ENCODE measurements at regions not wholly inside any gene's neighbourhood (a gene's known extent, or its start where the extent isn't known, plus 50 kb on each side); places are given as distances from the start of the nearest gene placed in this dataset.

DNA sequence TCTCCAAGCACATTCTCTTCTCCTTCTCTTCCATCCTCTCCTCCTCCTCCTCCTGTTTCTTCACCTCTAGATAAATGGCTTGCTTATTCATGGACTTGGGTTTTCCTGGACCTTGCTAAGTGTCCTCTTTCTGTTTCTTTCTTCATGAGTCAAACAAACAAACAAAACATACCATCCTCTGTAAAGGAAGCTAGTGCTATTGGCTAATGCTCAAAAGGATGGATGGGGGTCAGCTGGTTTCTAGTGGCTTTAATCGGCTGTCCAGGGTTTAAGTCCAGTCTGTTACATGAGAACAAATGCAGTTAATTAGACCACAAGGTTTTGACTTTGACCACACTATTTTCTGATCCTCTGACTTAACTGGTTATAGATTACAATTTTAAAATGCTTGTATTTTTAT lies 83.8 kb upstream of the TSPAN2 start:
- DNase-seq (ENCODE audit: extremely low read depth, low read depth): no peak
- no peak overlapping the region for H3K4me3 ChIP-seq (replicated peaks; ENCODE audit: low read depth, low read length)
- TF ChIP-seq, protein P1, sequence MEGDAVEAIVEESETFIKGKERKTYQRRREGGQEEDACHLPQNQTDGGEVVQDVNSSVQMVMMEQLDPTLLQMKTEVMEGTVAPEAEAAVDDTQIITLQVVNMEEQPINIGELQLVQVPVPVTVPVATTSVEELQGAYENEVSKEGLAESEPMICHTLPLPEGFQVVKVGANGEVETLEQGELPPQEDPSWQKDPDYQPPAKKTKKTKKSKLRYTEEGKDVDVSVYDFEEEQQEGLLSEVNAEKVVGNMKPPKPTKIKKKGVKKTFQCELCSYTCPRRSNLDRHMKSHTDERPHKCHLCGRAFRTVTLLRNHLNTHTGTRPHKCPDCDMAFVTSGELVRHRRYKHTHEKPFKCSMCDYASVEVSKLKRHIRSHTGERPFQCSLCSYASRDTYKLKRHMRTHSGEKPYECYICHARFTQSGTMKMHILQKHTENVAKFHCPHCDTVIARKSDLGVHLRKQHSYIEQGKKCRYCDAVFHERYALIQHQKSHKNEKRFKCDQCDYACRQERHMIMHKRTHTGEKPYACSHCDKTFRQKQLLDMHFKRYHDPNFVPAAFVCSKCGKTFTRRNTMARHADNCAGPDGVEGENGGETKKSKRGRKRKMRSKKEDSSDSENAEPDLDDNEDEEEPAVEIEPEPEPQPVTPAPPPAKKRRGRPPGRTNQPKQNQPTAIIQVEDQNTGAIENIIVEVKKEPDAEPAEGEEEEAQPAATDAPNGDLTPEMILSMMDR (IDR thresholded peaks at IDR 0.05; ENCODE audit: low read depth, low read length, missing control alignments): no peak

GRCh38 chr1:115172270-115172669 lies 83.0 kb upstream of the TSPAN2 start:
- TF ChIP-seq, protein P1 (IDR thresholded peaks at IDR 0.05; ENCODE audit: low read depth, low read length, missing control alignments): no peak
- no peak for DNase-seq (ENCODE audit: extremely low read depth, low read depth)
- H3K4me3 ChIP-seq (replicated peaks; ENCODE audit: low read depth, low read length): no peak overlapping the region

DNA sequence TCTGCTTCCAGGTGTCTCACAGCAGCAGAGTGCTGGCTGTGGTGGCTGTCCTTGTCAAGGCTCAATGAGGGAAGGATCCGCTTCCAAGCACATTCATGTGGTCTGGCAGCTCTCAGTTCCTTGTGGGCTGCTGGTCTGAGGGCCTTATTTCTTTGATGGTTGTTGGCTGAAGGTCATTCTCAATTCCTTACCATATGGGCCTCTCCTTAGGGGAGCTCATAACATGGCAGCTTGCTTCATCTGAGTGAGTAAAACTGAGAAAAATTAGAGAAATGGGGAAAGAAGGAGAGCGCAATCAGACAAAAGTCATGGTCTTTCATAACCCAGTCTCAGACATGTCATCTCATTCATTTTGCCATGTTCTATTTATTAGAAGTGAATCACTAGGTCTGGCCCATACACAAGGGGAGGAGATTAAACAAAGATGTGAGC lies 81.7 kb upstream of the TSPAN2 start:
- DNase-seq (ENCODE audit: extremely low read depth, low read depth): no peak
- TF ChIP-seq, protein P1 (IDR thresholded peaks at IDR 0.05; ENCODE audit: low read depth, low read length, missing control alignments): no peak
- no peak overlapping the region for H3K4me3 ChIP-seq (replicated peaks; ENCODE audit: low read depth, low read length)

DNA sequence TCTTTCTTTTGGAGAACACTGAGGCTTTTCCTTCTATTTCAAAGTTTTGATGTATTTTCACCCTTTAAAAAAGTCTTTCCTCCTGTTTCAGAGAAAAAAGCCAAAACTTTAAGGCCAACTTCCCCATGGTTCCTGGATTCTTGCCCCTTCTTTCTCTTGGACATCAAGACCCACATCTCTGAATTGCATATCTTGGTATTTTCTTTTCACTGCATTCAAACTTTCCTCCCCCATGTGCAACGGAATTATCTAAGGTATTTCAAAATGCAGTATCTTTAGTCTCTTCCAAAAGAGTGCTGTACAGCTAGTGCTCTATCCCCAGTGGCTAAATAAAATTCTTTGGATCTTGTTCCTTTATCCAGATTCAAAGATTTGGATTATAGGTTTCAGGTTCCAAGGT lies 81.1 kb upstream of the TSPAN2 start:
- DNase-seq (ENCODE audit: extremely low read depth, low read depth): no peak
- no peak overlapping the region for H3K4me3 ChIP-seq (replicated peaks; ENCODE audit: low read depth, low read length)
- TF ChIP-seq, protein P1 (IDR thresholded peaks at IDR 0.05; ENCODE audit: low read depth, low read length, missing control alignments): no peak

DNA sequence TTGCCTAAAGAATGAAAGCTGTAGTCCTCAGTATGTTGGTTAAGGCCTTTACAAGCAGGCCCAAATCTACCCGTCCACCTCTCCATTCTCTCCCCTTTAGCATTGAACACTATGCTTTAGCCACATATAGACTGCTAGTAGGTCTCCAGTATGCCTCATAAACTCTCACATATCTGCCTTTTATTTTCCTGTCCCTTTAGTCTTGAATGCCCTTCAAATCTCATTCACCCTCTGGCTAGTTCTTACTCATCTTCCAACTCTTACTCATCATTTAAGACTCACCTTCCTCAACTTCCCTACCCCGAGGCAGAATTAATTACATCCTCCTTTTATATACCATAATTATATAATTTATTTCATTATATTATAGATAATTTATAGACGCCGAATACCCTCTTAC lies 78.7 kb upstream of the TSPAN2 start:
- no peak overlapping the region for H3K4me3 ChIP-seq (replicated peaks; ENCODE audit: low read depth, low read length)
- TF ChIP-seq, protein P1 (IDR thresholded peaks at IDR 0.05; ENCODE audit: low read depth, low read length, missing control alignments): no peak
- DNase-seq (ENCODE audit: extremely low read depth, low read depth): no peak

GRCh38 chr1:115166531-115167091 lies 77.3 kb upstream of the TSPAN2 start:
- H3K4me3 ChIP-seq (replicated peaks; ENCODE audit: low read depth, low read length): no peak overlapping the region
- no peak for DNase-seq (ENCODE audit: extremely low read depth, low read depth)
- TF ChIP-seq, protein P1 (IDR thresholded peaks at IDR 0.05; ENCODE audit: low read depth, low read length, missing control alignments): no peak

DNA sequence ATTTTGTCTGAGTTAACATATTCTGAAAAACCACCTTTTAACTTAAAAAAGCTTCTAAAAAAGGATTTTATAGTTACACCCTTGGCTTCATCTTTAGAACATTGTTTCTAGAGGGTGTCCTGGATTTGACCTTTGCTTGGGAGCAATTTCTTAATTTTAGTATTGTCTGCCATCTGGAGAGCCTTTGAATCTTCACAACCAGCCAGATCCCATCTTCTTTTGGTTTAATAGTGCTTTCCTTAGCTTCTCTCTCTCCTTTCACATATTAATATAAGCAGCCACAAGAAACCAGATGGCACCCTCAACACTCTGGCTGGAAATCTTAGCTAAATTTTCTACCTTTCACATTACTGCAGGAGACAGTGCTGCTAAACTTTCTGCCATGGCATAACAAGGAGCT lies 76.5 kb upstream of the TSPAN2 start:
- TF ChIP-seq, protein P1 (IDR thresholded peaks at IDR 0.05; ENCODE audit: low read depth, low read length, missing control alignments): no peak
- no peak overlapping the region for H3K4me3 ChIP-seq (replicated peaks; ENCODE audit: low read depth, low read length)
- no peak for DNase-seq (ENCODE audit: extremely low read depth, low read depth)

Measured in HFF-Myc (cell line).